ENCODE measurements at regions not wholly inside any gene's neighbourhood (a gene's known extent, or its start where the extent isn't known, plus 50 kb on each side); places are given as distances from the start of the nearest gene placed in this dataset.

GRCh38 chr6:128759447-128759846 is 123.5 kb upstream of the LAMA2 start:
- TF ChIP-seq CTCF (IDR thresholded peaks at IDR 0.05; ENCODE audit: insufficient read depth, low read depth, low read length) (no peak), EZH2 (IDR thresholded peaks at IDR 0.05; ENCODE audit: insufficient read depth, low read length) (no peak)
